Aorta (tissue), 5 donors: ENCODE measurements at regions not wholly inside any gene's neighbourhood (a gene's known extent, or its start where the extent isn't known, plus 50 kb on each side); places are given as distances from the start of the nearest gene placed in this dataset.

ENCODE experiments used
- ATAC-seq: fragments of 200-7000 bp; cut with Tn5 transposase; one replicate; pipeline ENCODE4 v1.9.1; 2022; ENCODE audit warnings: moderate library complexity; ENCODE audit not compliant: low FRiP score
- DNase-seq, 2 donors: peaks; one replicate each; pipeline ENCODE4 v3.0.0-alpha.2; 2020
- H3K27ac ChIP-seq, 2 donors: one replicate each; pipeline ENCODE4 v1.5.1; 2013; ENCODE audit warnings: low read length in 2 of 2, mild to moderate bottlenecking in 2 of 2, moderate library complexity in 2 of 2, control low read depth in 1 of 2, inconsistent platforms in 1 of 2, low read depth in 1 of 2
- H3K27me3 ChIP-seq, 2 donors: one replicate each; pipeline ENCODE4 v1.6.1; 2013; ENCODE audit warnings: control low read depth in 1 of 2, low read length in 1 of 2, mild to moderate bottlenecking in 1 of 2, moderate library complexity in 1 of 2; ENCODE audit not compliant: insufficient read depth in 2 of 2, control insufficient read depth in 1 of 2
- H3K36me3 ChIP-seq, 2 donors: one replicate each; pipeline ENCODE4 v1.6.1; 2013; ENCODE audit warnings: control low read depth in 1 of 2, low read length in 1 of 2, mild to moderate bottlenecking in 1 of 2; ENCODE audit not compliant: insufficient read depth in 2 of 2, control insufficient read depth in 1 of 2
- H3K4me1 ChIP-seq, 2 donors: one replicate each; pipeline ENCODE4 v1.6.1; 2013; ENCODE audit warnings: low read length in 2 of 2, control low read depth in 1 of 2, mild to moderate bottlenecking in 1 of 2, moderate library complexity in 1 of 2; ENCODE audit not compliant: insufficient read depth in 2 of 2, control insufficient read depth in 1 of 2
- H3K4me3 ChIP-seq, 2 donors: one replicate each; pipeline ENCODE4 v1.5.1; 2013; ENCODE audit warnings: low read length in 2 of 2, control low read depth in 1 of 2, mild to moderate bottlenecking in 1 of 2
- H3K9me3 ChIP-seq: one replicate; pipeline ENCODE4 v1.6.1; 2013; ENCODE audit warnings: mild to moderate bottlenecking, low read length; ENCODE audit not compliant: control insufficient read depth
- WGBS, 2 donors: extraction: QIAGEN DNeasy Blood & Tissue Kit; methylation state at CpG; one replicate each; pipeline ENCODE4 v1.1.7; 2013; 5-methylcytosine and 5-hydroxymethylcytosine counted together
- intact Hi-C, 2 donors: fragments of 100-400 bp; cut with DNase I; formaldehyde crosslinking; loops; one replicate each; pipeline versions ENCODE4 v1.14.2 to v1.15.0; 2022
- donor health status: healthy with polysubstance abuse.
- donor health status: Bipolar disorder and iron deficiency.
- donor health status: DM: no; HTN: no; CAD: no.
- donor health status: DM: no; HTN: no; CAD: no.
- donor health status: DM: yes; HTN: yes; CAD: no.

DNA sequence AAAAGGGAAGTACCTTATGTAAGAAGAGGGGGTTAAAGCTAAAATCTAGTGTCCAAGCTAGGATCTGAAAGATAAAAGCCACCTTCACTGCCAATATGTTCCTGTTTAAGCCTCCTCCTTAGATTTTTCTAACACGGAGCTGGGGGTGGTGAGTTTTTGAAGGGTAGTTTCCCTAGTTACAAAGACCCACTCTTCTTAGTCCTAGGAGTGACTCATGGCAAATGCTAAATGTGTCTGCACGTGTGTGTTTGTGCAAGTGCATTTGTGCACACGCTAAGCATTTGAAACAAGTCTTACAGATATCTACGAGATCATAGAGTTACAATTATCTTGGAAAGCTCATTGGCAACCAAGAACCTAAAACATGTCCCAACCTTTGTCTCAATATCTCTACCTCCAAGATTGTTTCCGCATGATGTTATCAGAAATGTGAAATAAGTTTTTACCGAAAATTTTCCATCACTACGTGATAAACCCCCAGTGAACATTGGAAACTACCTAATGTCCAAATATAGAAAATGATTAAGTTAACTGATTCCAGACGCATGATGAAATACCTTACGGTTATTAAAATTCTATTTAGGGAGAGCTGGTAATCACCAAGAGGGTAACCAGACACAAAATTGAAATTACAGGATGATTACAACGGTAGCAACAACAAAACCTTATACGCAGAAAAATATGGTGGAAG, 78.0 kb upstream of the HRH2 start:
- intact Hi-C loops, result loop anchor here in 1 of 2 donors (5.0 kb wide), 1 partner anchor 107 kb away; no protein-coding TSS in a partner anchor
- ATAC-seq, result no peak

GRCh38 chr5:175582697-175583096, 75.2 kb upstream of the HRH2 start:
- Histone ChIP-seq H3K9me3 (no peaks in the 10 kb centered on the region), H3K36me3 (no peaks in the 10 kb centered on the region), H3K27me3 (no peaks in the 10 kb centered on the region), H3K4me3 (no peak overlapping the region), H3K27ac (no peak overlapping the region), H3K4me1 (peaks cover 0 to 2% of the 10 kb centered on the region in 2 donors)
- intact Hi-C loops, result loop anchor here in 1 of 2 donors (5.0 kb wide), 1 partner anchor 105 kb away; no protein-coding TSS in a partner anchor
- ATAC-seq, result no peak
- no peak for DNase-seq
- WGBS, 2 donors, result 87 to 95% methylated on average over 4 of the region's 4 CpGs

More for the DNA sequence above, 78.0 kb upstream of the HRH2 start:
- 8 to 9% methylated on average over 11 of the region's 11 CpGs for WGBS, 2 donors
- Histone ChIP-seq H3K36me3 (no peaks in the 10 kb centered on the region), H3K4me1 (peaks cover 0 to 2% of the 10 kb centered on the region in 2 donors), H3K27ac (no peak overlapping the region), H3K27me3 (no peaks in the 10 kb centered on the region), H3K4me3 (no peak overlapping the region), H3K9me3 (no peaks in the 10 kb centered on the region)
- no peak for DNase-seq

DNA sequence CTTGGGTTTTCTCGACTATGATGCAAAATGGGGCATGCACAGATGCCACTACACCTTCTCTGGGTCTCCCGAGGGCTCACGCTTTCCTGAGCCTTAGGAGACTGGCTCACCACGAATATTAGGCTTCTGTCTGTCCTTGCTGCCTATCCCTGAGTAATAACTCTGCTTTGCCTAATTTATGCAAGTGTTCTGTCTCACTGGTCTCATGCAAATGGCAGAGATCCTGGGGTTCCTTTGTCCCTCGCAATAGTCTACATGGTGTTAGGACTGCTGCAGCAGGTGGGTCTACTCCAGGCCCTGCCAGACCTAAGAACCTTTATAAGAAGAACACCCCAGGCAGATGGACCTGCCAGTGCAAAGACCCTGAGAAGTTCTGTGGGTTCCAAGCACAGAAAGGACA, 72.3 kb upstream of the HRH2 start:
- Histone ChIP-seq H3K4me3 (no peak overlapping the region), H3K36me3 (no peaks in the 10 kb centered on the region), H3K27ac (no peak overlapping the region), H3K27me3 (no peaks in the 10 kb centered on the region), H3K9me3 (peaks cover 1% of the 10 kb centered on the region), H3K4me1 (no peaks in the 10 kb centered on the region)
- no peak for ATAC-seq
- no peak for DNase-seq
- 82 to 83% methylated on average over 5 of the region's 5 CpGs for WGBS, 2 donors
- intact Hi-C loops, result no loop called here

DNA sequence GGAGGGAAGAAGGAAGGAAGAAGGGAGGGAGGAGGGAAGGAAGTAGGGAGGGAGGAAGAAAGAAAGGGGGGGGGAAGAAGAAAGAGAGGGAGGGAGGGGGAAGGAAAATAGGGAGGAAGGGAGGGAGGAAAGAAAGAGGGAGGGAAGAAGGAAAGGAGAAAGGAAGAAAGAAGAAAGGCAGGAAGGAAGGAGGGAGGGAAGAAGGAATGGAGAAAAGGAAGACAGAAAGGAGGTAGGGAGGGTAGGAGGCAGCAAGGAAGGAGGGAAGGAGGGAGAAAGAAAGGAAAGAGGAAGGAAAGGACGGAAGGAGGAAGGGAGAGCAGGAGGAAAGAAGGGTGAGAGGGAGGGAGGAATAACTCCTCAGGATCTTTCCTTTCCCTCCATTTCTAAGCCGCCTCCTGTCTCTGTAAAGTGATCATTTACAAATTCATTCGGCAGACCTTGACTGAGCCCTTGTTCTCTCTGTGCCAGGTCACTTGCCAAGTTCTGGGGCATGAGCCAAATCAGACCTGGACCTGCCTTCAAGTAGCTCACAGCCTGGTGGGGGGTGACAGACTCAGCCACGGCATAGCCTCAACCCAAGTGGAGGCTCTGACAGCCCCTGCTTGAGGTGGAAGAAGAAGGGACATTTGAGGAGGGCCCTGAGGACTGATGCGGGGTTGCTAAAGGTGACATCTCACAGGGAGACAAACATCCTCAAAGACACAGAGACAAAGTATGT, 69.0 kb upstream of the HRH2 start:
- no peak for ATAC-seq
- no peaks in the 10 kb centered on the region for H3K27me3 ChIP-seq
- intact Hi-C loops, result no loop called here
- H3K9me3 ChIP-seq, result peaks cover 1% of the 10 kb centered on the region
- H3K36me3 ChIP-seq, result no peaks in the 10 kb centered on the region
- no peak overlapping the region for H3K4me3 ChIP-seq
- no peak for DNase-seq
- no peaks in the 10 kb centered on the region for H3K4me1 ChIP-seq
- WGBS, 2 donors, result 80 to 82% methylated on average over 5 of the region's 5 CpGs
- H3K27ac ChIP-seq, result no peak overlapping the region

DNA sequence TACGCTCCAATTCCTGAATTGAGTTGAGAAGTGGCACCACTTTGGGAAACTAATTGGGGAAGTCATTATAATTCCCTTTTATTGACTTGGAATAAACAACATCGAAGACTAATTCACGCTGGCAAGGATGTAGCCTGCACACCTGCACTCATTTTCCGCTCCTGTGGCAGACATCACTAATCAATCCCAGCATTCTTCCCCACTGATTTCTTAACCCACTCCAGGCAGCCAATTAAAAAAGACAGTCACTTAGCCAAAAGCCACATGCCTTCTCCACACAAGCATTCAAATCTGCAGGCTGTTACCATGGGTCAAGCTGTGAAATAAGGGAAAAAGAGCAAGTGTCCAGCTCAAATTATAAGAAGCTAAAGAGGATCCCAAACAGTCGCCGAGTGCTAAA, 68.2 kb upstream of the HRH2 start:
- no peaks in the 10 kb centered on the region for H3K27me3 ChIP-seq
- no peak for ATAC-seq
- no peak overlapping the region for H3K27ac ChIP-seq
- H3K36me3 ChIP-seq, result no peaks in the 10 kb centered on the region
- H3K4me3 ChIP-seq, result no peak overlapping the region
- H3K4me1 ChIP-seq, result no peaks in the 10 kb centered on the region
- WGBS, 2 donors, result 95 to 96% methylated on average over 6 of the region's 6 CpGs
- intact Hi-C loops, result no loop called here
- H3K9me3 ChIP-seq, result peaks cover 1% of the 10 kb centered on the region
- DNase-seq, result no peak

DNA sequence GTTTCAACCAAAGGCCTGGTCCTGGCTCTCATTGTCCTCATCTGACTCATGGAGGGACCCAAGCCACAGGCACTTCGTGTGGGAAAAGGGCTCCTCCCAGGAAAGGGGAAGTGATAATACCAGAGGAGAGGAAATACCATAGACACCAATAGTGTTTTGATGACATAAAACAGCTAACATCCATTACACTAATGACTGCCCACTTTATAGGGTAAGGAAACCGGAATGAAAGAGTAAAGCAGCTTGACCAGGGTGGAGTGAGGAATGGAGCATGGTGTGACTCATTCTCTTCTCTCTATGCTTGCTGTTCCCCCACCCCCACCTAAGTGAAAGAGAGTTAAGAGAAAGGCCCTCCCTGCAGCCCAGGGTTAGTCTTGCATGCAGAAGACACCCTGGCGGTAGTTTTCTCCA, 67.4 kb upstream of the HRH2 start:
- no peak for ATAC-seq
- DNase-seq, result no peak
- Histone ChIP-seq H3K36me3 (no peaks in the 10 kb centered on the region), H3K27me3 (no peaks in the 10 kb centered on the region), H3K9me3 (peaks cover 1% of the 10 kb centered on the region), H3K4me1 (no peaks in the 10 kb centered on the region), H3K27ac (no peak overlapping the region), H3K4me3 (no peak overlapping the region)
- WGBS, 2 donors, result 67 to 76% methylated on average over 3 of the region's 3 CpGs
- intact Hi-C loops, result no loop called here

- H3K27me3 ChIP-seq, result no peaks in the 10 kb centered on the region
- H3K9me3 ChIP-seq, result peaks cover 1% of the 10 kb centered on the region
- DNase-seq, result no peak
- H3K4me3 ChIP-seq, result no peak overlapping the region
- intact Hi-C loops, result no loop called here
- 92 to 93% methylated on average over 4 of the region's 4 CpGs for WGBS, 2 donors
- ATAC-seq, result no peak
- H3K4me1 ChIP-seq, result no peaks in the 10 kb centered on the region
- no peak overlapping the region for H3K27ac ChIP-seq
- H3K36me3 ChIP-seq, result no peaks in the 10 kb centered on the region
Observed at GRCh38 chr5:175591293-175591692, 66.6 kb upstream of the HRH2 start.

DNA sequence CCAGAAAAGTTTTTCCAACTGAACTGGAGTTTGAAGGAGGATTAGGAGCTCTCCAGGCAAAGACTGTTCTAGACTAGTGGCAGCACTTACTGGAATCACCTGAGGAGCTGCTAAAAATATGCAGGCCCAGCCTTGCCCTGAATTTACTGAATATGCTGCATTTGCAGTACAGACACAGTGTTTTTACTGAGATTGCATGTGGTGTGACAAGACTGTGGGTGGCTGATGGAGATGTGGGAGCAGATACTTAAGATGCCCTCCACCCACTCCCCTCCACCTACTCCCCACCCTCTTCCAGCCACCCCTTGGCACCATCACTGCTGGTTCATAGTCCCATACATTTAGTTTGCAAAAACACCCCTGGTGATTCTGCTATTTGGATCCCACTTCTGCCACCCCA, 64.1 kb upstream of the HRH2 start:
- Histone ChIP-seq H3K27ac (no peak overlapping the region), H3K36me3 (no peaks in the 10 kb centered on the region), H3K27me3 (no peaks in the 10 kb centered on the region), H3K4me1 (no peaks in the 10 kb centered on the region), H3K4me3 (no peak overlapping the region), H3K9me3 (peaks cover 1% of the 10 kb centered on the region)
- no peak for DNase-seq
- ATAC-seq, result no peak
- intact Hi-C loops, result no loop called here

GRCh38 chr5:175595905-175596304, 62.0 kb upstream of the HRH2 start:
- ATAC-seq, result no peak

More at GRCh38 chr5:175595905-175596304, 62.0 kb upstream of the HRH2 start:
- 92 to 97% methylated on average over 7 of the region's 7 CpGs for WGBS, 2 donors
- H3K4me1 ChIP-seq, result no peaks in the 10 kb centered on the region
- H3K9me3 ChIP-seq, result no peaks in the 10 kb centered on the region
- intact Hi-C loops, result no loop called here
- no peak for DNase-seq
- H3K36me3 ChIP-seq, result no peaks in the 10 kb centered on the region
- H3K4me3 ChIP-seq, result no peak overlapping the region
- no peaks in the 10 kb centered on the region for H3K27me3 ChIP-seq
- H3K27ac ChIP-seq, result no peak overlapping the region
